ENCODE measurements at regions not wholly inside any gene's neighbourhood (a gene's known extent, or its start where the extent isn't known, plus 50 kb on each side); places are given as distances from the start of the nearest gene placed in this dataset.

GRCh38 chr21:24995216-24995615 lies 612.1 kb downstream of the MRPL39 start:
- CTCF ChIA-PET: no interaction called here
- Histone ChIP-seq H2AFZ (ENCODE audit: low read depth, low read length) (no peak overlapping the region), H3K9me1 (replicated peaks; ENCODE audit: control insufficient read depth, extremely low read depth, insufficient read depth, low read length) (no peaks in the 10 kb centered on the region), H3K36me3 (ENCODE audit: control insufficient read depth in 2 of 2, extremely low read depth in 1 of 2, insufficient read depth in 2 of 2, low read length in 2 of 2) (no peaks in the 10 kb centered on the region), H3K4me1 (ENCODE audit: control insufficient read depth, extremely low read depth, insufficient read depth, low read length) (no peaks in the 10 kb centered on the region), H3K4me2 (ENCODE audit: insufficient read depth, low read length) (no peak overlapping the region), H3K9me3 (replicated peaks; ENCODE audit: control insufficient read depth, insufficient read depth, low read length) (no peaks in the 10 kb centered on the region), H4K20me1 (replicated peaks; ENCODE audit: control insufficient read depth, extremely low read depth, insufficient read depth, low read length) (no peaks in the 10 kb centered on the region), H3K27ac (ENCODE audit: insufficient read depth, low read depth, low read length) (no peak overlapping the region), H3K9ac (replicated peaks; ENCODE audit: extremely low read depth, insufficient read depth, low read length) (no peak overlapping the region), H3K79me2 (ENCODE audit: control insufficient read depth, insufficient read depth, low read length) (no peaks in the 10 kb centered on the region), H3K4me3 (replicated peaks in 1 of 3; ENCODE audit: insufficient read depth in 1 of 3, low read depth in 1 of 3, low read length in 3 of 3) (no peak overlapping the region), H3K27me3 (ENCODE audit: control insufficient read depth in 2 of 2, insufficient read depth in 2 of 2, low read length in 2 of 2) (no peaks in the 10 kb centered on the region)
- FAIRE-seq (no peak), DNase-seq (ENCODE audit: low read depth, low spot score) (no peak)
- dilution Hi-C loops (cut with MboI; ENCODE audit: extremely low pct_ligation_motif_present, low sequenced_read_pairs): no loop called here
- TF ChIP-seq EZH2 (IDR thresholded peaks at IDR 0.05; ENCODE audit: borderline replicate concordance, low read depth, low read length, severe bottlenecking): no peak
- TF ChIP-seq JUN (IDR thresholded peaks at IDR 0.05; ENCODE audit: borderline replicate concordance, insufficient read depth, insufficient read length, low read depth): no peak
- no peak for TF ChIP-seq FOS (IDR thresholded peaks at IDR 0.05; ENCODE audit: borderline replicate concordance, insufficient read depth, low read length)
- TF ChIP-seq CTCF (IDR thresholded peaks at IDR 0.05; ENCODE audit: extremely low read depth in 1 of 2, insufficient read depth in 1 of 2, low read depth in 1 of 2, low read length in 2 of 2): no peak
- no peak for TF ChIP-seq GATA2 (IDR thresholded peaks at IDR 0.05; ENCODE audit: insufficient read depth, insufficient read length, low read depth, low read length)
- TF ChIP-seq MYC (IDR thresholded peaks at IDR 0.05; ENCODE audit: low read depth, low read length): no peak
- no peak for TF ChIP-seq POLR2A (IDR thresholded peaks at IDR 0.05; ENCODE audit: low read depth, low read length)
- no peak for TF ChIP-seq POLR2AphosphoS5 (IDR thresholded peaks at IDR 0.05; ENCODE audit: insufficient read depth, low read depth, low read length)
- TF ChIP-seq MAX (IDR thresholded peaks at IDR 0.05; ENCODE audit: insufficient read depth, insufficient read length): no peak
- POLR2A ChIA-PET: no interaction called here
- intact Hi-C loops (cut with micrococcal nuclease): no loop called here
- no TSS peak for BruUV-seq (replicated peaks)

Measured in endothelial cell of umbilical vein (primary cell).